HG03469 (cell line): ENCODE measurements at regions not wholly inside any gene's neighbourhood (a gene's known extent, or its start where the extent isn't known, plus 50 kb on each side); places are given as distances from the start of the nearest gene placed in this dataset.

Source experiments
- ATAC-seq: cut with Tn5 transposase; IDR thresholded peaks from one replicate; pipeline ENCODE4 v1.9.1; 2021; ENCODE audit warnings: mild to moderate bottlenecking, moderate library complexity, moderate number of reproducible peaks; ENCODE audit not compliant: unreplicated experiment

GRCh38 chr6:25215881-25216280, 63.3 kb upstream of the CARMIL1 start:
- ATAC-seq, result no peak

- no peak for ATAC-seq
Observed at GRCh38 chr6:25217302-25217701, 61.9 kb upstream of the CARMIL1 start.

GRCh38 chr6:25217829-25218228, 61.3 kb upstream of the CARMIL1 start:
- no peak for ATAC-seq

- ATAC-seq, result no peak
Observed at GRCh38 chr6:25218346-25218745, 60.8 kb upstream of the CARMIL1 start.

- no peak for ATAC-seq
Observed at GRCh38 chr6:25219216-25219916, 59.8 kb upstream of the CARMIL1 start.

GRCh38 chr6:25219917-25220278, 59.3 kb upstream of the CARMIL1 start:
- ATAC-seq, result no peak

GRCh38 chr6:25220857-25221256, 58.3 kb upstream of the CARMIL1 start:
- ATAC-seq, result no peak

GRCh38 chr6:25222006-25222678, 57.0 kb upstream of the CARMIL1 start:
- no peak for ATAC-seq

- peak; percentile 46 for ATAC-seq
Observed at GRCh38 chr6:25223490-25223991, 55.6 kb upstream of the CARMIL1 start.

GRCh38 chr6:25224242-25224641, 54.9 kb upstream of the CARMIL1 start:
- ATAC-seq, result no peak

GRCh38 chr6:25227854-25228253, 51.3 kb upstream of the CARMIL1 start:
- ATAC-seq, result no peak
